ENCODE measurements at regions not wholly inside any gene's neighbourhood (a gene's known extent, or its start where the extent isn't known, plus 50 kb on each side); places are given as distances from the start of the nearest gene placed in this dataset.

- TF ChIP-seq ZBTB11 (CRISPR knock-in tag; IDR thresholded peaks at IDR 0.05) (no peak), SMAD1 (IDR thresholded peaks at IDR 0.05; ENCODE audit: low read depth, partially characterized antibody) (no peak), ZNF384 (IDR thresholded peaks at IDR 0.05; ENCODE audit: borderline replicate concordance, low read depth, low read length) (no peak)
These were observed 81.0 kb upstream of the AKT3 start (continued) for GRCh38 chr1:243930822-243931671.

- in situ Hi-C loops (cut with MboI): no loop called here
- RAD21 ChIA-PET (ENCODE audit: unreplicated experiment): no interaction called here
- H3K4me3 ChIP-seq: no peak overlapping the region
- H3K9me3 ChIP-seq (replicated peaks; ENCODE audit: control insufficient read depth, insufficient read depth, low read length): no peaks in the 10 kb centered on the region
- FAIRE-seq (no peak), ATAC-seq (no peak), DNase-seq (ENCODE audit: low read depth, low spot score) (no peak)
- BruUV-seq (replicated peaks): no TSS peak
- H3K27ac ChIP-seq (ENCODE audit: control insufficient read depth, insufficient read depth): no peak overlapping the region
- no peaks in the 10 kb centered on the region for H3K36me3 ChIP-seq (ENCODE audit: control insufficient read depth in 2 of 2, insufficient read depth in 2 of 2, low read length in 1 of 2)
- intact Hi-C loops (cut with micrococcal nuclease; ENCODE audit: unreplicated experiment): no loop called here
- CTCF ChIA-PET: no interaction called here
- SMC1A ChIA-PET (ENCODE audit: uncharacterized antibody, unreplicated experiment): no interaction called here
- 0 out of 4 replicates have a peak, but pooled peaks cover 0 to 1% of the 10 kb centered on the region in 2 experiments for H3K27me3 ChIP-seq (replicated peaks in 1 of 2; ENCODE audit: control insufficient read depth in 2 of 2, insufficient read depth in 2 of 2, low read length in 1 of 2)
- H3K79me2 ChIP-seq (ENCODE audit: control insufficient read depth, insufficient read depth, low read length): no peaks in the 10 kb centered on the region
- H3K4me1 ChIP-seq (ENCODE audit: control insufficient read depth, insufficient read depth, low read length): no peaks in the 10 kb centered on the region
- no peak overlapping the region for H3K9ac ChIP-seq (ENCODE audit: control insufficient read depth, insufficient read depth, low read length)
- H3K4me2 ChIP-seq (ENCODE audit: control insufficient read depth, insufficient read depth): no peak overlapping the region
- no peak overlapping the region for H2AFZ ChIP-seq (ENCODE audit: control insufficient read depth, low read depth, low read length)
- POLR2A ChIA-PET: no interaction called here
- no peaks in the 10 kb centered on the region for H4K20me1 ChIP-seq (ENCODE audit: control insufficient read depth, insufficient read depth)
- WGBS (ENCODE audit: insufficient coverage, insufficient replicate concordance, low lambda C conversion rate, missing lambda C conversion rate): 15% methylated on average over 2 of the region's 2 CpGs
- TF ChIP-seq NFYA (IDR thresholded peaks at IDR 0.05; ENCODE audit: borderline replicate concordance, low read depth, low read length) (no peak), SIN3A (IDR thresholded peaks at IDR 0.05; ENCODE audit: low read depth, low read length) (no peak), IKZF1 (conservative IDR thresholded peaks at IDR 0.05) (no peak), HDAC6 (IDR thresholded peaks at IDR 0.05; ENCODE audit: unreplicated experiment) (no peak), ZNF217 (IDR thresholded peaks at IDR 0.05) (no peak), WRNIP1 (IDR thresholded peaks at IDR 0.05; ENCODE audit: borderline replicate concordance, low read depth, low read length) (no peak), SP1 (IDR thresholded peaks at IDR 0.05; ENCODE audit: low read depth, low read length) (no peak), ZNF207 (IDR thresholded peaks at IDR 0.05; ENCODE audit: borderline replicate concordance) (no peak), ZNF384 (IDR thresholded peaks at IDR 0.05; ENCODE audit: borderline replicate concordance, low read depth, low read length) (no peak), RCOR1 (conservative IDR thresholded peaks at IDR 0.05; ENCODE audit: low read depth, low read length) (no peak), LARP7 (IDR thresholded peaks at IDR 0.05) (no peak), HDGF (IDR thresholded peaks at IDR 0.05) (no peak)
- TF ChIP-seq, protein P1, sequence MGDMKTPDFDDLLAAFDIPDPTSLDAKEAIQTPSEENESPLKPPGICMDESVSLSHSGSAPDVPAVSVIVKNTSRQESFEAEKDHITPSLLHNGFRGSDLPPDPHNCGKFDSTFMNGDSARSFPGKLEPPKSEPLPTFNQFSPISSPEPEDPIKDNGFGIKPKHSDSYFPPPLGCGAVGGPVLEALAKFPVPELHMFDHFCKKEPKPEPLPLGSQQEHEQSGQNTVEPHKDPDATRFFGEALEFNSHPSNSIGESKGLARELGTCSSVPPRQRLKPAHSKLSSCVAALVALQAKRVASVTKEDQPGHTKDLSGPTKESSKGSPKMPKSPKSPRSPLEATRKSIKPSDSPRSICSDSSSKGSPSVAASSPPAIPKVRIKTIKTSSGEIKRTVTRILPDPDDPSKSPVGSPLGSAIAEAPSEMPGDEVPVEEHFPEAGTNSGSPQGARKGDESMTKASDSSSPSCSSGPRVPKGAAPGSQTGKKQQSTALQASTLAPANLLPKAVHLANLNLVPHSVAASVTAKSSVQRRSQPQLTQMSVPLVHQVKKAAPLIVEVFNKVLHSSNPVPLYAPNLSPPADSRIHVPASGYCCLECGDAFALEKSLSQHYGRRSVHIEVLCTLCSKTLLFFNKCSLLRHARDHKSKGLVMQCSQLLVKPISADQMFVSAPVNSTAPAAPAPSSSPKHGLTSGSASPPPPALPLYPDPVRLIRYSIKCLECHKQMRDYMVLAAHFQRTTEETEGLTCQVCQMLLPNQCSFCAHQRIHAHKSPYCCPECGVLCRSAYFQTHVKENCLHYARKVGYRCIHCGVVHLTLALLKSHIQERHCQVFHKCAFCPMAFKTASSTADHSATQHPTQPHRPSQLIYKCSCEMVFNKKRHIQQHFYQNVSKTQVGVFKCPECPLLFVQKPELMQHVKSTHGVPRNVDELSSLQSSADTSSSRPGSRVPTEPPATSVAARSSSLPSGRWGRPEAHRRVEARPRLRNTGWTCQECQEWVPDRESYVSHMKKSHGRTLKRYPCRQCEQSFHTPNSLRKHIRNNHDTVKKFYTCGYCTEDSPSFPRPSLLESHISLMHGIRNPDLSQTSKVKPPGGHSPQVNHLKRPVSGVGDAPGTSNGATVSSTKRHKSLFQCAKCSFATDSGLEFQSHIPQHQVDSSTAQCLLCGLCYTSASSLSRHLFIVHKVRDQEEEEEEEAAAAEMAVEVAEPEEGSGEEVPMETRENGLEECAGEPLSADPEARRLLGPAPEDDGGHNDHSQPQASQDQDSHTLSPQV (IDR thresholded peaks at IDR 0.05): no peak
These were observed 77.3 kb upstream of the AKT3 start for GRCh38 chr1:243927381-243927780.
